GM12878 (cell line): ENCODE measurements at regions not wholly inside any gene's neighbourhood (a gene's known extent, or its start where the extent isn't known, plus 50 kb on each side); places are given as distances from the start of the nearest gene placed in this dataset.

Experiments used
- ATAC-seq: fragments of 200-7000 bp; cut with Tn5 transposase; 3 replicates; pipeline ENCODE4 v1.9.1; 2020; ENCODE audit warnings: mild to moderate bottlenecking, moderate library complexity
- BruUV-seq: library from RNA; stranded (reverse); fragments of 400-500 nt; replicated peaks from 2 replicates; lab custom pipeline; 2021; lab: Mats Ljungman, UMichigan
- CTCF ChIA-PET: fragments of 300-600 bp; sonication (Branson Sonifier 250); formaldehyde crosslinking; extraction: SDS; loops from one replicate; lab custom pipeline; 2021; ENCODE audit warnings: inconsistent platforms; lab: Yijun Ruan, JAX
- POLR2A ChIA-PET: fragments of 350-600 bp; formaldehyde crosslinking; extraction: SDS; loops from one replicate; lab custom pipeline; 2021; ENCODE audit warnings: inconsistent platforms; lab: Charles Lee
- RAD21 ChIA-PET: fragments of 300-600 bp; sonication (Branson Sonifier 250); formaldehyde crosslinking; loops from one replicate; lab custom pipeline; 2023; ENCODE audit warnings: antibody characterized with exemption; ENCODE audit not compliant: unreplicated experiment; lab: Charles Lee
- SMC1A ChIA-PET: fragments of 300-600 bp; sonication (Branson Sonifier 250); formaldehyde crosslinking; loops from one replicate; lab custom pipeline; 2023; ENCODE audit not compliant: unreplicated experiment, uncharacterized antibody; lab: Charles Lee
- DNase-seq: peaks from one replicate; pipeline ENCODE4 v3.0.0-alpha.2; 2011; ENCODE audit warnings: low read depth, low spot score
- FAIRE-seq: peaks from 3 replicates; lab custom pipeline; 2011; peaks lifted over from hg19 to GRCh38; lab: Jason Lieb, UNC
- H2AFZ ChIP-seq: 2 replicates; pipeline ENCODE4 v1.6.0; 2011; ENCODE audit warnings: low read depth, low read length, control low read depth; ENCODE audit not compliant: control insufficient read depth
- H3K27ac ChIP-seq: 2 replicates; pipeline ENCODE4 v1.5.1; 2011; ENCODE audit warnings: control low read depth; ENCODE audit not compliant: control insufficient read depth, insufficient read depth
- H3K27me3 ChIP-seq, 2 experiments: replicated peaks in 1 of 2; 2 replicates each; pipeline versions ENCODE4 v1.6.0 to v1.6.1; 2011; ENCODE audit warnings: low read length in 1 of 2; ENCODE audit not compliant: control insufficient read depth in 2 of 2, insufficient read depth in 2 of 2
- H3K36me3 ChIP-seq, 2 experiments: 2 replicates each; pipeline ENCODE4 v1.5.1; 2011; ENCODE audit warnings: low read length in 1 of 2; ENCODE audit not compliant: control insufficient read depth in 2 of 2, insufficient read depth in 2 of 2
- H3K4me1 ChIP-seq: 2 replicates; pipeline ENCODE4 v1.6.1; 2011; ENCODE audit warnings: mild to moderate bottlenecking, low read length, moderate library complexity, mixed read lengths; ENCODE audit not compliant: control insufficient read depth, insufficient read depth
- H3K4me2 ChIP-seq: 2 replicates; pipeline ENCODE4 v1.6.0; 2011; ENCODE audit warnings: control low read depth; ENCODE audit not compliant: control insufficient read depth, insufficient read depth
- H3K4me3 ChIP-seq: fragments of 200-600 bp; sonication (generic); 2 replicates; pipeline ENCODE4 v1.5.1; 2016
- H3K79me2 ChIP-seq: 2 replicates; pipeline ENCODE4 v1.6.0; 2011; ENCODE audit warnings: low read length; ENCODE audit not compliant: control insufficient read depth, insufficient read depth
- H3K9ac ChIP-seq: 2 replicates; pipeline ENCODE4 v1.8.0; 2011; ENCODE audit warnings: low read length, control low read depth, mixed read lengths; ENCODE audit not compliant: control insufficient read depth, insufficient read depth
- H3K9me3 ChIP-seq: replicated peaks from 3 replicates; pipeline ENCODE4 v1.5.1; 2011; ENCODE audit warnings: mild to moderate bottlenecking, low read length; ENCODE audit not compliant: control insufficient read depth, insufficient read depth
- H4K20me1 ChIP-seq: 2 replicates; pipeline ENCODE4 v1.6.0; 2011; ENCODE audit not compliant: control insufficient read depth, insufficient read depth
- ASH2L ChIP-seq: fragments of 300-600, 200-600 bp; sonication (generic); IDR thresholded peaks from 2 replicates; pipeline ENCODE4 v1.6.1; 2017; ENCODE audit warnings: low read depth, mild to moderate bottlenecking, borderline replicate concordance
- BMI1 ChIP-seq: fragments of 450-650 bp; IDR thresholded peaks from 2 replicates; pipeline ENCODE4 v1.6.1; 2016; ENCODE audit warnings: mild to moderate bottlenecking, moderate library complexity, borderline replicate concordance
- BRCA1 ChIP-seq: IDR thresholded peaks from 2 replicates; pipeline ENCODE4 v1.6.1; 2011; ENCODE audit warnings: low read depth, low read length, improper control_type of control experiment
- CBX3 ChIP-seq: fragments of 200-600 bp; sonication (generic); IDR thresholded peaks from 2 replicates; pipeline ENCODE4 v1.6.1; 2016; ENCODE audit warnings: low read depth, borderline replicate concordance
- CREM ChIP-seq: IDR thresholded peaks from 2 replicates; pipeline ENCODE4 v1.6.1; 2014; ENCODE audit warnings: antibody characterized with exemption, low read depth
- MEF2A ChIP-seq: IDR thresholded peaks from 2 replicates; pipeline ENCODE4 v1.6.1; 2011; ENCODE audit warnings: low read depth, mild to moderate bottlenecking, low read length, moderate library complexity; ENCODE audit not compliant: insufficient read depth
- NFYB ChIP-seq: IDR thresholded peaks from 2 replicates; pipeline ENCODE4 v1.6.1; 2011; ENCODE audit warnings: low read depth, mild to moderate bottlenecking, low read length, improper control_type of control experiment, moderate library complexity; ENCODE audit not compliant: insufficient read depth
- RB1 ChIP-seq: fragments of 450-650 bp; formaldehyde crosslinking; IDR thresholded peaks from 2 replicates; pipeline ENCODE4 v1.6.1; 2017; ENCODE audit warnings: mild to moderate bottlenecking, borderline replicate concordance
- RFX5 ChIP-seq: IDR thresholded peaks from 2 replicates; pipeline ENCODE4 v1.6.1; 2011; ENCODE audit warnings: low read depth, low read length, improper control_type of control experiment
- SPI1 ChIP-seq: IDR thresholded peaks from 2 replicates; pipeline ENCODE4 v1.6.1; 2011; ENCODE audit warnings: low read depth, mild to moderate bottlenecking, low read length, moderate library complexity, borderline replicate concordance; ENCODE audit not compliant: insufficient read depth
- TBL1XR1 ChIP-seq: IDR thresholded peaks from 2 replicates; pipeline ENCODE4 v1.6.1; 2012; ENCODE audit warnings: low read depth, low read length, improper control_type of control experiment
- ZNF217 ChIP-seq: fragments of 450-650 bp; IDR thresholded peaks from 2 replicates; pipeline ENCODE4 v1.6.1; 2017; ENCODE audit warnings: antibody characterized with exemption, mild to moderate bottlenecking
- ZSCAN29 ChIP-seq: fragments of 450-650 bp; IDR thresholded peaks from 2 replicates; pipeline ENCODE4 v1.6.1; 2017; ENCODE audit warnings: mild to moderate bottlenecking, moderate library complexity
- WGBS: methylation state at CpG from one replicate; pipeline ENCODE4 v1.1.6; 2016; ENCODE audit warnings: low lambda C conversion rate; ENCODE audit not compliant: insufficient replicate concordance, insufficient coverage; ENCODE audit errors: missing lambda C conversion rate; 5-methylcytosine and 5-hydroxymethylcytosine counted together
- in situ Hi-C: fragments of 300-500 bp; cut with MboI; formaldehyde crosslinking; loops from 9 replicates; pipeline ENCODE4 v1.14.3; 2018; ENCODE audit warnings: mixed read lengths
- intact Hi-C: fragments of 100-400 bp; cut with micrococcal nuclease; formaldehyde crosslinking; loops from one replicate; pipeline ENCODE4 v1.14.2; 2022; ENCODE audit not compliant: unreplicated experiment
- TF ChIP-seq, protein P1 (sequence below): fragments of 450-650 bp; IDR thresholded peaks from 2 replicates; pipeline ENCODE4 v1.6.1; 2016; ENCODE audit warnings: mild to moderate bottlenecking
- TF ChIP-seq, protein P2 (sequence below): fragments of 450-650 bp; IDR thresholded peaks from 2 replicates; pipeline ENCODE4 v1.6.1; 2017; ENCODE audit warnings: mild to moderate bottlenecking, low read depth, inconsistent platforms; ENCODE audit not compliant: poor library complexity, severe bottlenecking
- TF ChIP-seq, protein P3 (sequence below): IDR thresholded peaks from 2 replicates; pipeline ENCODE4 v1.6.1; 2011; ENCODE audit warnings: mild to moderate bottlenecking, low read depth, low read length, moderate library complexity; ENCODE audit not compliant: insufficient replicate concordance
- TF ChIP-seq, protein P4 (sequence below): fragments of 150-350 bp; IDR thresholded peaks from 2 replicates; pipeline ENCODE4 v1.6.1; 2014; ENCODE audit warnings: mild to moderate bottlenecking, low read depth, low read length

DNA sequence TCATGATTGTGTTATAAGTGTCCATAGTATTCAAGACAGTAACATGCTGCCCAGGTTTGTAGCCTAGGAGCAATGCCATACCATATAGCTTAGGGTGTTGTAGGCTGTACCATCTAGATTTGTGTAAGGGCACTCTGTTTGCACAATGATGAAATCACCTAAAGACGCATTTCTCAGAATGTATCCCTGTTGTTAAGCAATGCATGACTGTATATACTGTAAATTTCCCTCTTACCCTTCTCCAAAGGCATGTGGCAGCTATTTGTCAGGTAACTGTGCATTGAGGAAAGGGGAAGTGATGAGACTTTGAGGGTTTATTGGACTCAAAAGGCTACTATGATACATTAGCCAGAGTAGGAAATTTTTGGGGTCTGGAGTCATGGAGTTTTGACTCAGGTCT, 180.8 kb downstream of the VAPA start (continued):
- TF ChIP-seq RFX5 = no peak
- TF ChIP-seq BRCA1 = no peak
- TF ChIP-seq BMI1 = no peak
- no peak for TF ChIP-seq ASH2L
- TF ChIP-seq CREM = no peak
- TF ChIP-seq, protein P1, sequence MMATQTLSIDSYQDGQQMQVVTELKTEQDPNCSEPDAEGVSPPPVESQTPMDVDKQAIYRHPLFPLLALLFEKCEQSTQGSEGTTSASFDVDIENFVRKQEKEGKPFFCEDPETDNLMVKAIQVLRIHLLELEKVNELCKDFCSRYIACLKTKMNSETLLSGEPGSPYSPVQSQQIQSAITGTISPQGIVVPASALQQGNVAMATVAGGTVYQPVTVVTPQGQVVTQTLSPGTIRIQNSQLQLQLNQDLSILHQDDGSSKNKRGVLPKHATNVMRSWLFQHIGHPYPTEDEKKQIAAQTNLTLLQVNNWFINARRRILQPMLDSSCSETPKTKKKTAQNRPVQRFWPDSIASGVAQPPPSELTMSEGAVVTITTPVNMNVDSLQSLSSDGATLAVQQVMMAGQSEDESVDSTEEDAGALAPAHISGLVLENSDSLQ = no peak
- TF ChIP-seq ZNF217 = no peak

DNA sequence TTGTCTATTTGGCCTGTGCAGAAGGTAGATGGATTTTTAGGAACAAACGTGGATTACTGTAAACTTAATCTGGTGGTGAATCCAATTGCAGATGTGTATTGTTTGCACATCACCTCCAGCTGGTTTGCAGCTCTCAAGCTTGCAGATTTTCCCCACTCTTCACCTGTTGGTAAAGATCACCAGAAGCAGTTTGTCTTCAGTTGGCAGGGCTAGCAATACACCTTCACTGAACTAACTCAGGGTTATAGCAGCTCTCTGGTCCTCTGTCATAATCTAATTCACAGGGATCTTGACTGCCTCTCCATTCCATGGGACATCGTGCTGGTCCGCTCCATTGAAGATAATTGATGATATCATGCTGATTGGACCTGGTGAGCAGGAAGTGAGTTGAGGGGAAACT, 181.5 kb downstream of the VAPA start:
- RAD21 ChIA-PET = no interaction called here
- no peaks in the 10 kb centered on the region for H3K9me3 ChIP-seq
- BruUV-seq = no TSS peak
- no peaks in the 10 kb centered on the region for H3K4me1 ChIP-seq
- no peak overlapping the region for H2AFZ ChIP-seq
- SMC1A ChIA-PET = no interaction called here
- no peak for DNase-seq
- no peaks in the 10 kb centered on the region for H4K20me1 ChIP-seq
- no peak for FAIRE-seq
- POLR2A ChIA-PET = no interaction called here
- no peak overlapping the region for H3K4me2 ChIP-seq
- CTCF ChIA-PET = no interaction called here
- no peak overlapping the region for H3K27ac ChIP-seq
- TF ChIP-seq ASH2L (no peak), TBL1XR1 (no peak), MEF2A (no peak), NFYB (no peak), ZSCAN29 (no peak), SPI1 (no peak), RB1 (no peak), CBX3 (no peak)
- TF ChIP-seq, protein P2, sequence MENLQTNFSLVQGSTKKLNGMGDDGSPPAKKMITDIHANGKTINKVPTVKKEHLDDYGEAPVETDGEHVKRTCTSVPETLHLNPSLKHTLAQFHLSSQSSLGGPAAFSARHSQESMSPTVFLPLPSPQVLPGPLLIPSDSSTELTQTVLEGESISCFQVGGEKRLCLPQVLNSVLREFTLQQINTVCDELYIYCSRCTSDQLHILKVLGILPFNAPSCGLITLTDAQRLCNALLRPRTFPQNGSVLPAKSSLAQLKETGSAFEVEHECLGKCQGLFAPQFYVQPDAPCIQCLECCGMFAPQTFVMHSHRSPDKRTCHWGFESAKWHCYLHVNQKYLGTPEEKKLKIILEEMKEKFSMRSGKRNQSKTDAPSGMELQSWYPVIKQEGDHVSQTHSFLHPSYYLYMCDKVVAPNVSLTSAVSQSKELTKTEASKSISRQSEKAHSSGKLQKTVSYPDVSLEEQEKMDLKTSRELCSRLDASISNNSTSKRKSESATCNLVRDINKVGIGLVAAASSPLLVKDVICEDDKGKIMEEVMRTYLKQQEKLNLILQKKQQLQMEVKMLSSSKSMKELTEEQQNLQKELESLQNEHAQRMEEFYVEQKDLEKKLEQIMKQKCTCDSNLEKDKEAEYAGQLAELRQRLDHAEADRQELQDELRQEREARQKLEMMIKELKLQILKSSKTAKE = no peak
- TF ChIP-seq, protein P3, sequence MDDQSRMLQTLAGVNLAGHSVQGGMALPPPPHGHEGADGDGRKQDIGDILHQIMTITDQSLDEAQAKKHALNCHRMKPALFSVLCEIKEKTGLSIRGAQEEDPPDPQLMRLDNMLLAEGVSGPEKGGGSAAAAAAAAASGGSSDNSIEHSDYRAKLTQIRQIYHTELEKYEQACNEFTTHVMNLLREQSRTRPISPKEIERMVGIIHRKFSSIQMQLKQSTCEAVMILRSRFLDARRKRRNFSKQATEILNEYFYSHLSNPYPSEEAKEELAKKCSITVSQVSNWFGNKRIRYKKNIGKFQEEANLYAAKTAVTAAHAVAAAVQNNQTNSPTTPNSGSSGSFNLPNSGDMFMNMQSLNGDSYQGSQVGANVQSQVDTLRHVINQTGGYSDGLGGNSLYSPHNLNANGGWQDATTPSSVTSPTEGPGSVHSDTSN = no peak
- TF ChIP-seq, protein P4, sequence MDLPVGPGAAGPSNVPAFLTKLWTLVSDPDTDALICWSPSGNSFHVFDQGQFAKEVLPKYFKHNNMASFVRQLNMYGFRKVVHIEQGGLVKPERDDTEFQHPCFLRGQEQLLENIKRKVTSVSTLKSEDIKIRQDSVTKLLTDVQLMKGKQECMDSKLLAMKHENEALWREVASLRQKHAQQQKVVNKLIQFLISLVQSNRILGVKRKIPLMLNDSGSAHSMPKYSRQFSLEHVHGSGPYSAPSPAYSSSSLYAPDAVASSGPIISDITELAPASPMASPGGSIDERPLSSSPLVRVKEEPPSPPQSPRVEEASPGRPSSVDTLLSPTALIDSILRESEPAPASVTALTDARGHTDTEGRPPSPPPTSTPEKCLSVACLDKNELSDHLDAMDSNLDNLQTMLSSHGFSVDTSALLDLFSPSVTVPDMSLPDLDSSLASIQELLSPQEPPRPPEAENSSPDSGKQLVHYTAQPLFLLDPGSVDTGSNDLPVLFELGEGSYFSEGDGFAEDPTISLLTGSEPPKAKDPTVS = no peak
- intact Hi-C loops = no loop called here
- no peak overlapping the region for H3K4me3 ChIP-seq
- H3K27me3 ChIP-seq = peaks cover 0 to 3% of the 10 kb centered on the region in 2 experiments; a peak in 2 of 4 replicates
- in situ Hi-C loops = no loop called here
- 13% methylated on average over 3 of the region's 3 CpGs for WGBS
- H3K36me3 ChIP-seq = no peaks in the 10 kb centered on the region
- no peak for ATAC-seq
- H3K9ac ChIP-seq = no peak overlapping the region
- no peaks in the 10 kb centered on the region for H3K79me2 ChIP-seq
